Fibroblast of the aortic adventitia (primary cell): ENCODE measurements at regions not wholly inside any gene's neighbourhood (a gene's known extent, or its start where the extent isn't known, plus 50 kb on each side); places are given as distances from the start of the nearest gene placed in this dataset.

Source experiments
- DNase-seq: peaks from one replicate; pipeline ENCODE4 v3.0.0-alpha.2; 2010; ENCODE audit warnings: low read depth
- H3K4me3 ChIP-seq: 2 replicates; pipeline ENCODE4 v1.5.1; 2011; ENCODE audit warnings: low read depth, mild to moderate bottlenecking, control low read depth, low read length, moderate library complexity
- TF ChIP-seq, protein P1 (sequence below): IDR thresholded peaks from 2 replicates; pipeline ENCODE4 v1.5.1; 2011; ENCODE audit warnings: mild to moderate bottlenecking, low read length, control low read depth, inconsistent platforms; ENCODE audit not compliant: insufficient read depth

GRCh38 chr7:156169474-156170370 is 357.5 kb upstream of the SHH start:
- no peak for DNase-seq
- TF ChIP-seq, protein P1, sequence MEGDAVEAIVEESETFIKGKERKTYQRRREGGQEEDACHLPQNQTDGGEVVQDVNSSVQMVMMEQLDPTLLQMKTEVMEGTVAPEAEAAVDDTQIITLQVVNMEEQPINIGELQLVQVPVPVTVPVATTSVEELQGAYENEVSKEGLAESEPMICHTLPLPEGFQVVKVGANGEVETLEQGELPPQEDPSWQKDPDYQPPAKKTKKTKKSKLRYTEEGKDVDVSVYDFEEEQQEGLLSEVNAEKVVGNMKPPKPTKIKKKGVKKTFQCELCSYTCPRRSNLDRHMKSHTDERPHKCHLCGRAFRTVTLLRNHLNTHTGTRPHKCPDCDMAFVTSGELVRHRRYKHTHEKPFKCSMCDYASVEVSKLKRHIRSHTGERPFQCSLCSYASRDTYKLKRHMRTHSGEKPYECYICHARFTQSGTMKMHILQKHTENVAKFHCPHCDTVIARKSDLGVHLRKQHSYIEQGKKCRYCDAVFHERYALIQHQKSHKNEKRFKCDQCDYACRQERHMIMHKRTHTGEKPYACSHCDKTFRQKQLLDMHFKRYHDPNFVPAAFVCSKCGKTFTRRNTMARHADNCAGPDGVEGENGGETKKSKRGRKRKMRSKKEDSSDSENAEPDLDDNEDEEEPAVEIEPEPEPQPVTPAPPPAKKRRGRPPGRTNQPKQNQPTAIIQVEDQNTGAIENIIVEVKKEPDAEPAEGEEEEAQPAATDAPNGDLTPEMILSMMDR: no peak
- no peak overlapping the region for H3K4me3 ChIP-seq

DNA sequence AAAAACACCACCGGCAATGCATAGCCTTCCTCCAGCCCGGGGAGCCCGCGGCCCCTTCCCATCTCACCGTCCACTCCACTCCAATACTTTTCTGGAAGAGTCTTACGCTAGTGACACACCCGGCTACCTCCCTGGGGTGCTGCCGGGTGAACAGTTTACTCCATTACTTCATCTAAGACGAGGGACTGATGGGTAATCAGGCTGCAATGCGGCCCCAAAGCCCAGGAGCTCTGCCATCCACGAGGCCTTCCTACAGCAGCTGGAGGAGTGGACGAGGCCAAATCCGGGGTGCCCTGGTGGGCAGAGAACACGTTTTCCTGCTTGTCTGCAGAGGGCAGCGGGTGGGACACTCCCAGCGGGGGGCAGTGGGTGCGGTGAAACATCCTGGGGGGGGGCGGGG is 356.2 kb upstream of the SHH start:
- H3K4me3 ChIP-seq: no peak overlapping the region
- DNase-seq: no peak
- TF ChIP-seq, protein P1: no peak

- no peak for DNase-seq
- no peak overlapping the region for H3K4me3 ChIP-seq
- TF ChIP-seq, protein P1: no peak
Observed at GRCh38 chr7:156167987-156168386, 355.7 kb upstream of the SHH start.

DNA sequence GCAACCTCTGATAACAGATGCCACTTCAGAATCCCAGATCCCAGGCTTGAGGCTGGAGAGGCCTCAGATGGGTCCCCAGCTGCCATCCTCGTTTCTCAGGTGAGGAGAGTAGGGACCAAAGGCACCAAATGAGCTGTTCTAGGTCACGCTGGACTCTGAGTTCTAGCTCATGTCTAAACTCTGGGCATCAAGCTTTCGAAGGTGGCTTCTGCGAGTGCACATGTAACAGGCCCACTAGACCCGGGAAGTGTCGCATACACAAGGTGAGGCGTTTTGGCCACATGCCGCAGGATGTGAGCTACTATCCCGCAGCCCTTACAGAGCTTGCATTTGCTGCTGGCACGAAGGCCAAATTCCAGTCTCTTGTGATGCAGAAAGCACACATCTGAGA is 355.1 kb upstream of the SHH start:
- no peak overlapping the region for H3K4me3 ChIP-seq
- no peak for DNase-seq
- TF ChIP-seq, protein P1: no peak

- no peak overlapping the region for H3K4me3 ChIP-seq
- DNase-seq: no peak
- TF ChIP-seq, protein P1: no peak
Observed at GRCh38 chr7:156166692-156167416, 354.6 kb upstream of the SHH start.

GRCh38 chr7:156163747-156164146 is 351.5 kb upstream of the SHH start:
- H3K4me3 ChIP-seq: no peak overlapping the region
- DNase-seq: no peak
- TF ChIP-seq, protein P1: no peak
